HCEC 1CT (cell line): ENCODE measurements at regions not wholly inside any gene's neighbourhood (a gene's known extent, or its start where the extent isn't known, plus 50 kb on each side); places are given as distances from the start of the nearest gene placed in this dataset.
"Not testable (repeated sequence)": the region's sequence is repeated elsewhere in the genome, so short reads cannot be mapped to it uniquely, and the experiment has no call there.

ENCODE experiments used
- DNase-seq: peaks from one replicate; pipeline ENCODE4 v3.0.0-alpha.2; 2017

DNA sequence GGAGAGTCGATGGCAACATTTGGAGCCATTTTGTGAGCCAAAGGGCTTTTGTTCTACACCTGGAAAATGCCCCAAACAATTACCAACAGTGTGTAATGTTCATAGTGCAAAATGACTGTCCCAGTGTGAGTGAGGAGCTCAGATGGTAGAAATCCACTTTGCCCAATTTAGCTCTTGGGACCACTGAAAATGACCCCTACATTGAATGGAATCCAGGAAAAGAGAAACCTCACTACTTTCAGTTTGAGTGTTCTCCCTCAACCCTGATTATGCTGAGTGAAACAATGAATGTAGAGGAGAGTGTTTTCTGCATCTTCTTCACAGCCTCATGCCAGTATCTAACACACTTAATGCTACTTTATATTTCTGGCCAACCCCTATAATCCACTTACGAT is 84.9 kb upstream of the NRN1 start:
- DNase-seq = no peak

DNA sequence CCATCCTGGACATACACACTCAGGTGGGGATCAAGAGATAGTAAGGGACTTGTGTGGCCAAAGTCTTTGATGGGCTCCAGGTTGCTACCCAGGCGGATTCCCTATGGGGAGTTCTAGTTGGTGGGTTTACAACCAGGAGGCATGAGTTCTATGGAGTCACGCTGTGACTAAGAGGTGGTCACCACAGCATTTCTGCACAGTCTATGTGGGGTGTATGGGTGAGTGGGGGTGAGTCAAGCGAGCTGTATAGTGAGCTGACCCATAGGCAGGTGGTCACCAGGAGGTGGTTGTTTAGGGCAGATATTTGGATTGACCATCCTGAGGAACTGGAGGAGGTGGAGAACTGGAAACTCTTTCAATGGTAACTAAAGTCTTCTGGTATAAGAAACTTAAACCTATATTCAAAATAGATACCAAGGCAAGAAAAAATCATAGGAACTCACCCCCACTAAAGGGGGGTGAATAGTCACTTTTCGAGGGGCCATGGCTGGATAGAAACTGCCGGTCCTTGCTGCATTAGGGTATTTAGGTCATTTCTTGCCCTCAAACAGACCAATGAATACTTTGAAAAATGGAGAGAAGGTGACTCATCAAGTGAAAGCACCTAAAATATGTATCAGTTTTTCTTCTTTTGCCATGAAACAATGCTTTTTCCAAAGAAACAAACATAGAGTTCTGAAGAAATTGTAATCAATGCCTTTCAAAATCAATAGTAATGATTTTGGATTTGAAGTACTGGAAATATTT is 84.3 kb upstream of the NRN1 start:
- DNase-seq = no peak

DNA sequence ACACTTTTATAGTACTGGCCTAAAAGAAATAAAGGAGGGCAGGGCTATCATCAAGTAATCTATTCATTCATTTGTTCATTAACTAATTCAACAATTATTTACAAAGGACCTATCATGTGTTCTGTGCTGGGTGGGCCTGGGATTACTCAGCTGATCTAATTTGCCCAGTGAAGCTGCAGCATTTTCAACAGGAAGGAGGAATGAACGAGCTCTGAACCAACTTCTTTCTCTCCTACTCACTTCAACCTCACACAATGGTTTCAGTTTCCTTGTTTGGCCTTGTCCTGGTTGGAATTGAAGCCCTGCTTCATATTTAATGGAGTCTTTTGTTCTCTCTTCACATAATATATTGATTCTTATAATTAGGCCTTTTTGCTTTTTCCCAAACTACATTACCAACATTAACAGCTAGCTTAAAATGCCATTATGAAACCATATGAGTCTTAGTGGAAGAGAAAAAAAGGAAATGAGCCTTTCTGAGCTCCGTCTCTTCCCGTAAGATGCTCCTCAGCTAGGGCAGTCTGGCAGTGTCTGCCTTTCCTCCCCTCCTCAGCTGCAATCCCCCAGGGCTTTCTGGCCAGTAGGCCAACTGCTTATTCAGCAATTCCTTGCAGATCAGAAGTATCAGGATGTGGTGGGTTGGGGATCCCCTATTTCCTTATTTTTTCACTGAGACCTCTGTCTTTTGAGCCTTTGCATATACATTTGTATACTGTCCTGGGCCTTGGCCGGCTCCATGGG is 79.4 kb upstream of the NRN1 start:
- DNase-seq = no peak

DNA sequence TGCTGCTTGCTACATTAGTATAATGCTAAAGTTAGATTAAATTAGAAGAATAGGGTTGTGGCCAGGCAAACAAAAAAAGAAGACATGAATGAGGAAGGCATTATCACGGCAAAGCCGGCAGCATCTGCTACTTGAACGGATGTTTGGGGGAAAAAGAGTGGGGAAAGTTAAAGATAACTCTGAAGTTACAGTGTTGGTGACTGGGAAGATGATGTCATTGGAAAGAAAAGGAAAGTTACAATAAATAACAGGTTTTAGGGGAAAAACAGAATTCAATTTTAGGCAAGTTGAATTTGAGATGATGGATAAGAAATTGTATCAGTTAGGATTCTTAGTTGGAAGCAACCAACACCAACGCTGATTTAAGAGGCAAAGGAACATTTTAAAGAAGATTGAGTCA is 74.2 kb upstream of the NRN1 start:
- no peak for DNase-seq

DNA sequence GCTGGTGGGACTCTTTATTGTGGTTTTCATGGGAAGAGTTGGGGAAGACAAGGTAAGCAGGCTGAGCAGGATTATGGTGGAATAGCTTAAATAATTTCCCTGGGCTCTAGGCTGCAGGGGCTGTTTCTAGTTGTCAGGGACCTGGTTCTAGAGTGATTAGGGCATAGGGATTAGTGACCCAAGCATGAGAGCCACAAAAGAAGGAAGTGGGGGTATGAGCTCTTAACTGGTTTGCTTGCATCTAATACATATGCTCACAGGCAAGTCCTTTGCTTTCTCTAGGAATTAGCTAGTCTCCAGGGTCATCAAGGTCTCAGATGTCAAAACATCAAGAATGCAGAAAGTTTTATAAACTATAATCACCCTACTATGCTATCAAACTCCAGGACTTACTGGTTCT is 67.5 kb upstream of the NRN1 start:
- no peak for DNase-seq

DNA sequence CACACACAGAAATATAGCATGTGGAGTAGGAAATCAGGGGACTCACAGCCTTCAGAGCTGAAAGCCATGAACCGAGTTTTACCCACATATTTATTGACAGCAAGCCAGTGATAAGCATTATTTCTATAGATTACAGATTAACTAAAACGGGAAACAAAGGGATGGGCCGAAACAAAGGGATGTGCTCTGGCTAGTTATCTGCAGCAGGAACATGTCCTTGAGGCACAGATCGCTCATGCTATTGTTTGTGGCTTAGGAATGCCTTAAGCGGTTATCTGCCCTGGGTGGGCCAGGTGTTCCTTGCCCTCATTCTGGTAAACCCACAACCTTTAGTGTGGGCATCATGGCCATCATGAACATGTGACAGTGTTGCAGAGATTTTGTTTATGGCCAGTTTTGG is 61.4 kb upstream of the NRN1 start:
- DNase-seq = not testable (repeated sequence)

DNA sequence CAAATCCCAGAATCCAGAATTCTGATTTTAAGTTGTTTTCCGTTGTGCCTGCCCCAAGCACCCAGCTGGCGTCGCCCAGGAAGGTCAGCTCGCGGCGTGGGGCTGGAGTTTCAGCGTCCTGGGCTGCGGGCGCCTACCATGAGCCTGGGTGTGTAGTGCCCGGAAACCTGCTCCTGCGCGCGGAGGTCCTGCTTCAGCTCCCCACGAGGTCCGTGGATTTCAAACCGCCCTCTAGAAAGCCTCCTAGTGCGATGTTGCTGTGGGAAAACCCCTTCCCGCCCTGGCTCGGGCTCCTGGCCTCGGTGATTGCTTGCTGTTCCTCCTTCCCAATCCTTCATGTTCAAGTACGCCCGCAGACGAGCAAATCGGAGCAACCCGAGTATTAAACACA is 51.3 kb upstream of the NRN1 start:
- DNase-seq = no peak

DNA sequence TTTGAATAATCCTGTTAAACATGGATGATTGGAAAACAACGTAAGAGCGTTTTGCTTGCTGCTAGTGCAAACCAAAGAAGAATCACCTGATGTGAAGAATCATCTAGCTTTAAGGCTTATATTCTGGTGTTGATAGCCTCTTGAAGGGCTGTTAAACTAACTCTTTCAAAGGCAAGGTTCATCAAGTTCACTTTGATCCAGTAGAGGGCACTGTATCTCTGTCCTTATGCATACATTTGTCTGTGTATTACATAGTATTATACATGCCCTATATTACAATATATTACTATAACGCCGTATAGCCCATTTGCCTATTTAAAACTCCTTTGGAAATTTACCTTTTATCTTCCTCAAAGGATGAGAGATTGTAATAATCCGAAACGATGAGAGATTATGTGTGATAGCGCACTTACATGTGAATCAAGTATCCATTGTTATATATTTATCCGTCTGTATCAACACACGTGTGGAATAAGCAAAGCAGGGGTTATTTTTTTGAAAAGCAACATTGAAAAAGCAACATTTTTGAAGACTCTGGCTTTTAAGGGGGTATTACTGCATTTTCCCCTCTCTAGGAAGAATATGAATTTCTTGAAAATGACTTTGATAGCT is 50.8 kb upstream of the NRN1 start:
- DNase-seq = peak; percentile 1
